ENCODE measurements at regions not wholly inside any gene's neighbourhood (a gene's known extent, or its start where the extent isn't known, plus 50 kb on each side); places are given as distances from the start of the nearest gene placed in this dataset.

DNA sequence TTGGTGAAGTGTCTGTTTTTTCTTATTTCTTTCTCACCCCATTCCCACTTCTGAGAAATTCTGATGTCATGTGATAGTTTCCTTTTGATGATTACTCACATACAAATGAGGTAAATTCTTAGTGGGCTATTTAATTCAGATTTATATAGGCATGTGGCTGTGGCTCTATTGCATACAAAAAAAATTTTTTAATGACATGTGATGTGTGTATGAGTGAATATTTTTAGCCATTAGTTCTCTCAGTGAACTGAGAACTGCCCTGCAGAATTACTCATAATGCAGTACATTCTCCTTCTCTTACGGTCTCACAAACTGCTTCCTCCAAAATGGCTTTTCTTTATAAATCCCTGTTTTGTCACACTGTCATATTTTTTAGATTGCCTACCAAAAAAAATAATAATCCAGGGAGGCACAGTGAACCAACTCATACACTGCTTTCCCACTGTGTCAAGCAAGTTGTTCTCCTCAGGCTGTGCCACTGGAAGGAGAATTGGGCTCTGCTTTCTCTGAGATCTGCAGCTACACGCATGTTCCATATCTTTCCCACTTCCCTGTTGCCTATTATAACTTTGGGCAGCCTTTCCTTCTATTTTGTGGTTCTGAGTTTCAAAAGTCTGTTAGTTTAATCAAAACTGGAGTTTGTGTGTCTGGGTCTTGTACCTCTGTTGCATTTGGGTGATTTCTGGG is 415.7 kb upstream of the THBS1 start:
- TF ChIP-seq GATA2 (IDR thresholded peaks at IDR 0.05; ENCODE audit: low read depth, low read length) (no peak), GATA3 (IDR thresholded peaks at IDR 0.05; ENCODE audit: low read depth, low read length) (no peak)

Measured in SH-SY5Y (cell line).